ENCODE measurements at regions not wholly inside any gene's neighbourhood (a gene's known extent, or its start where the extent isn't known, plus 50 kb on each side); places are given as distances from the start of the nearest gene placed in this dataset.

GRCh38 chr19:31801611-31802010, 452.4 kb upstream of the TSHZ3 start:
- no TSS peak for BruUV-seq (replicated peaks)
- no peaks in the 10 kb centered on the region for H3K36me3 Mint-ChIP-seq (ENCODE audit: insufficient read depth, unreplicated experiment)

GRCh38 chr19:31803835-31804446, 454.7 kb upstream of the TSHZ3 start:
- no peak for TF ChIP-seq CTCF (IDR thresholded peaks at IDR 0.05; ENCODE audit: unreplicated experiment)
- Mint-ChIP-seq H3K36me3 (ENCODE audit: insufficient read depth, unreplicated experiment) (no peaks in the 10 kb centered on the region), H3K27ac (ENCODE audit: low read depth, unreplicated experiment) (no peak overlapping the region), H3K9me3 (ENCODE audit: unreplicated experiment) (peaks cover 33% of the 10 kb centered on the region), H3K27me3 (ENCODE audit: insufficient read depth, unreplicated experiment) (no peaks in the 10 kb centered on the region), H3K4me1 (ENCODE audit: insufficient read depth, unreplicated experiment) (no peaks in the 10 kb centered on the region), H3K4me3 (ENCODE audit: unreplicated experiment) (no peak overlapping the region)
- ChIA-PET CTCF (no interaction called here), POLR2A (interaction anchor here (0.7 kb wide), 1 partner anchor 225 kb away, joined by 3 read pairs; no protein-coding TSS in a partner anchor)
- intact Hi-C loops (cut with micrococcal nuclease), result no loop called here
- no peak for DNase-seq (ENCODE audit: unreplicated experiment)
- no TSS peak for BruUV-seq (replicated peaks)

More at GRCh38 chr19:31801611-31802010, 452.4 kb upstream of the TSHZ3 start:
- H3K4me1 Mint-ChIP-seq (ENCODE audit: insufficient read depth, unreplicated experiment), result no peaks in the 10 kb centered on the region
- no peak overlapping the region for H3K4me3 Mint-ChIP-seq (ENCODE audit: unreplicated experiment)
- TF ChIP-seq CTCF (IDR thresholded peaks at IDR 0.05; ENCODE audit: unreplicated experiment), result no peak
- CTCF ChIA-PET, result no interaction called here
- no peaks in the 10 kb centered on the region for H3K27me3 Mint-ChIP-seq (ENCODE audit: insufficient read depth, unreplicated experiment)
- POLR2A ChIA-PET, result no interaction called here
- H3K27ac Mint-ChIP-seq (ENCODE audit: low read depth, unreplicated experiment), result no peak overlapping the region
- DNase-seq (ENCODE audit: unreplicated experiment), result no peak
- H3K9me3 Mint-ChIP-seq (ENCODE audit: unreplicated experiment), result peaks cover 42% of the 10 kb centered on the region
- intact Hi-C loops (cut with micrococcal nuclease), result no loop called here

- intact Hi-C loops (cut with micrococcal nuclease), result no loop called here
- TF ChIP-seq CTCF (IDR thresholded peaks at IDR 0.05; ENCODE audit: unreplicated experiment), result no peak
- no peak overlapping the region for H3K27ac Mint-ChIP-seq (ENCODE audit: low read depth, unreplicated experiment)
- peaks cover 32% of the 10 kb centered on the region for H3K9me3 Mint-ChIP-seq (ENCODE audit: unreplicated experiment)
- H3K4me1 Mint-ChIP-seq (ENCODE audit: insufficient read depth, unreplicated experiment), result no peaks in the 10 kb centered on the region
- no peak for DNase-seq (ENCODE audit: unreplicated experiment)
- no peaks in the 10 kb centered on the region for H3K27me3 Mint-ChIP-seq (ENCODE audit: insufficient read depth, unreplicated experiment)
- H3K4me3 Mint-ChIP-seq (ENCODE audit: unreplicated experiment), result no peak overlapping the region
- CTCF ChIA-PET, result no interaction called here
- H3K36me3 Mint-ChIP-seq (ENCODE audit: insufficient read depth, unreplicated experiment), result no peaks in the 10 kb centered on the region
- POLR2A ChIA-PET, result no interaction called here
- BruUV-seq (replicated peaks), result no TSS peak
These were observed 455.4 kb upstream of the TSHZ3 start for GRCh38 chr19:31804668-31805067.

GRCh38 chr19:31810536-31811109, 461.4 kb upstream of the TSHZ3 start:
- H3K36me3 Mint-ChIP-seq (ENCODE audit: insufficient read depth, unreplicated experiment), result no peaks in the 10 kb centered on the region
- H3K4me1 Mint-ChIP-seq (ENCODE audit: insufficient read depth, unreplicated experiment), result no peaks in the 10 kb centered on the region
- BruUV-seq (replicated peaks), result no TSS peak
- intact Hi-C loops (cut with micrococcal nuclease), result no loop called here
- H3K27ac Mint-ChIP-seq (ENCODE audit: low read depth, unreplicated experiment), result no peak overlapping the region
- ChIA-PET POLR2A (no interaction called here), CTCF (no interaction called here)
- no peaks in the 10 kb centered on the region for H3K27me3 Mint-ChIP-seq (ENCODE audit: insufficient read depth, unreplicated experiment)
- H3K9me3 Mint-ChIP-seq (ENCODE audit: unreplicated experiment), result peaks cover 22% of the 10 kb centered on the region
- H3K4me3 Mint-ChIP-seq (ENCODE audit: unreplicated experiment), result no peak overlapping the region
- no peak for TF ChIP-seq CTCF (IDR thresholded peaks at IDR 0.05; ENCODE audit: unreplicated experiment)
- no peak for DNase-seq (ENCODE audit: unreplicated experiment)
